Stimulated activated CD4-positive, alpha-beta T cell treated with anti-CD3 and anti-CD28 coated beads, Interleukin-1b, Interleukin-23, amount 100 ng/mL, for 48 hours (primary cell): ENCODE measurements at regions not wholly inside any gene's neighbourhood (a gene's known extent, or its start where the extent isn't known, plus 50 kb on each side); places are given as distances from the start of the nearest gene placed in this dataset.
"Not testable (repeated sequence)": the region's sequence is repeated elsewhere in the genome, so short reads cannot be mapped to it uniquely, and the experiment has no call there.

ENCODE experiments used
- DNase-seq: peaks from one replicate; pipeline ENCODE4 v3.0.0-alpha.2; 2020

DNA sequence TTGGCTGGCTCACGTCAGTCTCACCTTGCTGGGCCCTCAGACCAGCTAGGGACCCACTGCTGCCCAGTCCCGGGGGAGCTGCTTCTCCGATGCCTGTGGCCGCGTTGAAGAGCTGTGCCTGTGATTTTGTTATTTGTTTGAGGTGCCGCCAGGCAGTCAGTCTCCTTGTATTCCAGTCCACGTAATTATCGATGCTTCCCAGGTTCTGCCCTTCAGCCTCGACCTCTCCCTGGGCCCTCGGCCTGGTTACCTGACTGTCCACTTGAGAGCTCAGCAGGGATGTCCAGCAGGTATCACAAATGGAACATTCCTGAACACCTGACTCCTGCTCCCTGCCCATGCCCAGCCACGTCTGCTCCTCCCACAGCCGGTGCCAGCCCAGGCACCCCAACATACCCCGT is 195.9 kb upstream of the HS6ST1 start:
- no peak for DNase-seq

- DNase-seq = no peak
These were observed 198.3 kb upstream of the HS6ST1 start for GRCh38 chr2:128516938-128517337.

DNA sequence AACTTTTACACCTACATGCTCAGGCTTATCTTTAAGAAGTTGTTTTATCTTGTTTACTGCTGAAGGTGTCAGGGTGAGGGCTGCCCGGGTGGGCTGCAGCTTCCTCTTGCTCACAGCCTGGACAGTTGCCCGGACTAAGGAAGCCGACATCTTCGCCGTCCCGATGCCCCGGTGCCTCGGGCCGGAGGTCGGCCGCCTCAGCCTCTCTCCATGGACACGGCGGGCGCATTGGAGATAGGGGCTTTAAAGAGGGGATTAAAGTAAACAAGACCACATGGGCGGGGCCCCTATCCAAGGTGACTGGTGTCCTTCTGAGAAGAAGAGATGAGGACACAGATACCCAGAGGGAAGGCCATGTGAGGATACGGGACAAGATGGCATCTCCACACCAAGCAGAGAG is 200.4 kb upstream of the HS6ST1 start:
- not testable (repeated sequence) for DNase-seq

- no peak for DNase-seq
These were observed 201.0 kb upstream of the HS6ST1 start for GRCh38 chr2:128519517-128520215.

DNA sequence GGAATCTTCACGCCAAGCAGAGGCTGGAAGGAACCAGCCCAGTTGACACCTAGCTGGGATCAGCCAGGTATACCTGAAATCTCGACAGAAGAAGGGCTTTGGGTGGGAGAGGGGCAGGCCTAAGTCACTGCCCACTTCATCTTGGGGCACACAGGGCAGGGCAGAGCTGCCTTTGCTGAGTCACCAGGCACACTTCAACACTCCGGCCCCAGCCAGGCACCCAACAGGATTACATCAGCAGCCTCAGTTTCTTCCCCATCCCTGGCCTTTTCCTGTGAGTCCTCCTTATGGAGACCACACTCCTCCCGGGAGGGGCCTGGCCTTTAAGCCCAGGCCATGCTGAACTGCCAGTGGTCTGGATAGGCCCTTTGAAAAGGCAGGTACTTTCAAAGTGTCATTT is 201.7 kb upstream of the HS6ST1 start:
- no peak for DNase-seq

GRCh38 chr2:128520791-128521190 is 202.1 kb upstream of the HS6ST1 start:
- peak; percentile 76 for DNase-seq

- no peak for DNase-seq
These were observed 202.8 kb upstream of the HS6ST1 start for GRCh38 chr2:128521482-128521881.

DNA sequence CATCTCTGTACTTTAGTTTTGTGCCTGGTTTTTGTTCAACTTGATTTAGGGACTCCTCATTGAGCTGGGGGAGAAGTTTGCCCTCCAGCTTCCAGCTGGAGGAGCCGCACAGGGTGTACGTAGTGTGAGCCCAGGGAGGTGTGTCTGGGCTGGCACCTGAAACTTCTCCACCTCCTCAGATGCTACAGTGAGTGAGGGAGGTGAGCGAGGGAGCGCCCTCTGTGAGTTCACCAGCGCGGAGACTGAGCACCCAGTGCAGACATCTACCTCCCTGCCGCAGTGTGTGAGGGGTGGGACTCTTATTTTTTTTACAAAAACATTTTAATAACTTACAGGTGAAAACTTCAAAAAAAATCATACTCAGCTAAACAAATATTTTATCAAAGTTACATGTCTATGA is 204.2 kb upstream of the HS6ST1 start:
- no peak for DNase-seq

DNA sequence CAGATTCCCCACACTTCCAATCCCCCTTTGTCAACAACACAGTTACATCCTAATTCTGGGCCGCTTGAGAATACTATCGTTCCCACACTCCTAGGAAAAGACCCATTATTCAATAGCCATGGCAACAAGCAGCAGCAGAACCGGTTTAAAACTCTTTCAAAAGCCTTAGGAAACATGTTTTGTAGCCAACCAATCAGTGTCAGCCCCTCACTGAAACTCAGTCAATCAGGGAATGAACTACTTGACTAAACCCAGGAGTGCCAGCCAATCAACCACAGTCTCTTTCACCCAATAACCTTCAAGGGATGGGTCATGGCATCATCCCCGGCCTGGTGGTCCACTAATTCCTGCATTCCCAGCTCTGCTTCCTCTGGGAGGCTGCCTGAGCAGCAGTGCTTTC is 204.8 kb upstream of the HS6ST1 start:
- no peak for DNase-seq

DNA sequence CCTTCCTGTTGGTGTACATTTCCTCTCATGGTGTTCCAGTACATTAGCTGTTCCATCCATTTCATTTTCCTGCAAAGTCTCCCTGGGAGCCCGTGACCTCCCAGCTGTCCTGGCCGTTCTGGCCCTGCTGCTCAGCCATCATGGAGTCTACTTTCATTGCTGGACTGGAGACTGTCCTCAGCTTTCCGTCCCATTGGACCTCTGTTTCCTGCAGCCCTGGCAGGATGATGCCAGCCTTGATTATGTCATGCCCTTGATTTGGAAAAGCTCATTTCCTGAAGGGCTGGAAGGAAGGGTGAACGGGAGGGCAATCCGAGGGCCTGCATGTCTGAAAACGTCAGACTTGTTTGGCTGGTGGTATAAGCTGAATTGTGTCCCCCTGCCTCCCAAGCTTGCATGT is 205.5 kb upstream of the HS6ST1 start:
- DNase-seq = no peak

GRCh38 chr2:128525653-128526052 is 207.0 kb upstream of the HS6ST1 start:
- no peak for DNase-seq

DNA sequence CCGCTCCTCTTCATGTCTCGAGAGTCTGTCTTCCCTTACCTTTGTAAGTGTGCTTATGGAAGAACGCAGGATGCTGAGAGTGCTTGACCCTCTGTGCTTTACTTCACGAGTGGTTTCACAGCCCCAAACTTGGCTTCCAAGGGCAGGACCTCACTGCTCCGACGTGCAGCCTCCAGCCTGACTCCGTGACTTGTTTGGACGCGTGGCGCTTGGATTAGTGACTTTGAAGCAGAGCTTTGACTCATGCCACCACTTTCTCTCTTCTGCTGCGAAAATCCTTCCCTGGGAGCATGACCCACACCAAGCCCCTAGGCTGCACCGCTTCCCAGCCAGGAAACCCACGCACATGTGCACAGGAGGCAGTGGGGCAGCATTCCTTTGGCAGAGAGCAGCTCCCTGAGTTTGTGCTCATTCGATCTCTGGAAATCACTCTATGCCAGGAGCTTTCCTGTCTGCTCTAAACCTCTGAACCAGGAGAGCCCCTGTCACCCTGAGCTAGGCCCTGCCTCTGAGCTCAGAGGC is 207.8 kb upstream of the HS6ST1 start:
- DNase-seq = no peak

DNA sequence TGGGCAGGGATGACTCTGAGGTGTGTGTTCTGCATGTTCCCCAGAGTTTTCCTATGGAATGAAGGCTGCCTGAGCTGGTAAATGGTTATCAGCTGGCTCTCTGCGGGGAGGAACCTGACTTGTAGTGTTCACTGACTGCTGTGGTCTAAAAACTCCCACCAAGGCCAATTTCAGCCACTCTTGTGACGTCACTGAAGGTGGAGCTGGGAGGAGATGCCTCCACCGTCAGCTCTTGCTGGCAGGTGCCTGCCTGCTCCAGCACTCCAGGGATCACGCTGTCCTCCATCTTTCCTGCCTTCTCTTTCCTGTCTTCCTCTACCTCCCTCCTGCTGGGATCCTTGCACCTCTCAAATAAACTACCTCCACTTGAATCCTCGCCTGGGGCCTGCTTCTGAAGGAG is 209.5 kb upstream of the HS6ST1 start:
- DNase-seq = no peak

DNA sequence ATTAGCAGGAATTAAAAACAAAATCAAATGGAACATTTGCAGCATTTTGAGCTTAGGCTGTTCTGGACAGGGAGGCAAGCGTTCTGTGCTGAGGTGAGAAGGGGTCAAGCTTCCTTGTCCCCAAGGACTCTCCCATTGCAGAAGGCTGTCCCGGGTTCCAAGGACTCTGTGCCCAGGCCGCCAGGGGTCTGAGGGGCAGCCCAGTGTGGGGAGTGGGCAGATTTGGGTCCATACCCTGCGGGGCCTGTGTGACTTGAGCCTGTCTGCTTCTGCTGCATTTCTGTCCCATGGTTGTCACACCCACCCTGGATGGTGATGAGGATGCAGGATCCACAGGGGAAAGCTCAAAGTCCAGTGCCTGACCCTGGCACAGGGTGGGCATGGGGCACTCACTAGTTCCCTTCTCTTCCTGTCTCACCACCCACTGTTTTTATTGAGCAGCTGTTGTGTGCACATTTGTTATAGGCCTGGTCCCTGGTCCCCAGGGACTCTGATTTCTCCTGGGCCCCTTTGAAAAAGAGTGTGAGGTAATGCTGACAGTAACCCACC is 211.4 kb upstream of the HS6ST1 start:
- DNase-seq = no peak

- DNase-seq = no peak
These were observed 213.2 kb upstream of the HS6ST1 start for GRCh38 chr2:128531856-128532255.

DNA sequence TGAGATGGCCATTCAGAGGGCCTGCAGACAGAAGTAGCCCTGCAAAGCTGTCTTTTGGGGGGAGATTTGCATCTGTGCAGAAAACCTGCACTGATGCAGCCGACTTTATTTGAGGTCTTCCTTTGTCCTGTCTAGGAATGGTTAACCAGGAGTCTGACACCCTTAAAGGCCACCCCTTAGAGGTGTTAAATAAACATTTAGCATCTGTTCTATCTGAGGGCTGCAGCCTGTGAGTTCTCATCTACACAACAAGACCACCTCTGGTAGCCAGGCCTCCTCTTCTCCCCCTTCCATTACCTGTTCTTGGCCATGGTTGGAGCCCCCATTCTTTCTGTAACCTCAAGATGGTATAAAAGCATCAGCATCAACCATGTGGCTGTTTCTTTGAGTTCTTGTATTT is 214.4 kb upstream of the HS6ST1 start:
- DNase-seq = no peak

DNA sequence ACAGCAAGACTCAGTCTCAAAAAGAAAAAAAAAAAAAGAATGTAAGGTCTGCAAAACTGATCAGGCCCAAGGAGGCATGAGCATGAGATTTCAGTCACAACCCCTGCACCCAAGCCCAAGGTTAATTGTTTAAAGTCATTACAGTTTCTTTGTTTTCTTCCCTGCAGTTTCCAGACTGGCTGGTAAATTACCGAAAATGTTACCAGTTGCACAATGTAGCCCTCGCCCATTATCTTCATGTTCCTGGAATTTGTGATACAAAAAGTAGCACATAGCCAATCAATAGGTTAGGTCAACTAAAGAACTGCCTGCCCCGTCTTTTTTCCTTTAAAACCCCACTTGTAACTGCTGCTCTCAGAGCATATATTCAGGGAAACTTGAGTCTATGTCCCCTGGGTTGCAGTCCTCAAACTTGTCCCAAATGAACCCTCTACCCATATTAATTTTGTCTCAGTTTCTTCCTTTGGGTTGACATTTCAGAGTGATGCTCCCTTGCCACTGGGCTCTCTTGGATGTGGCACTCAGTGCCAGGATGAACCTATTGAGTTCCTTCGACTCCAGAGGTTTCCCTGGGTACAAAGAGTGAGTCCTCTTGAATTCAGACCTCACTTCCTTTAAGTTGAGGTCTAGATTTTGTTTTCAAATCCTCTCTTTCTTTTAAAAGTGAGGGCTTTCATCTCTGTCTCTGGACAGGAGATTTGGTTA is 216.2 kb upstream of the HS6ST1 start:
- DNase-seq = no peak

- no peak for DNase-seq
These were observed 217.3 kb upstream of the HS6ST1 start for GRCh38 chr2:128535953-128536352.

DNA sequence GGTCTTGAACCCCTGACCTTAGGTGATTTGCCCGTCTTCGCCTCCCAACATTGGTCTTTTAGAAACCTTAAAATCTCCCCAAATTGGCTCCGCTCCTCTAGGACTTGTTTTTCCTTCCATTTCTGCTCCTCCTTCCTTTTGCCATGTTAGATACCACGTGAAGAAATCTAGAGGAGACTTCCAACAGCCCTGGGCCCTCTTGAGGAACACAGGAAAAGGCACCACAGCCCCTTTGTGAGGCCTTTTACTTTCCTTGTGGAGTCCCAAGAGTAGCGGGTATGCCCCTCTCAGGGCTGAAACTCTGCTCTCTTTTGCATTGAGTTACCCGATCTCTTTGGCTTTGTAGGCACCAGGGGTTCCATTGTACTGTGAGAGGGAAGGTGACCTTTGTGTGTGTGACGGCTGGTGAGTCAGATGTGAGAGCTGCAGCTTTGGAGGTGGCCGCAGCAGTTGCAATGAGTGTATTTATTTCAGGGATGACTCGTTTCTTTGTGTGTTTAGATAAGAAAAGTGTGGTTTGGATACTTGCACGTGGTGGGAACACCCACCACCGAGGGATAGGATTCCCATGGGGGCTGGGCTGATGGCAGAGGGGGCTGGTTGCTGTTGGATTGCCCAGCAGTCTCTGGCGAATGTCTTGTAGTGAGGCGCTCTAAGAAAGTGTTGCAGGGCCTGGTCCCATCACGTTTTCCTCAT is 218.4 kb upstream of the HS6ST1 start:
- peak; percentile 49 for DNase-seq

DNA sequence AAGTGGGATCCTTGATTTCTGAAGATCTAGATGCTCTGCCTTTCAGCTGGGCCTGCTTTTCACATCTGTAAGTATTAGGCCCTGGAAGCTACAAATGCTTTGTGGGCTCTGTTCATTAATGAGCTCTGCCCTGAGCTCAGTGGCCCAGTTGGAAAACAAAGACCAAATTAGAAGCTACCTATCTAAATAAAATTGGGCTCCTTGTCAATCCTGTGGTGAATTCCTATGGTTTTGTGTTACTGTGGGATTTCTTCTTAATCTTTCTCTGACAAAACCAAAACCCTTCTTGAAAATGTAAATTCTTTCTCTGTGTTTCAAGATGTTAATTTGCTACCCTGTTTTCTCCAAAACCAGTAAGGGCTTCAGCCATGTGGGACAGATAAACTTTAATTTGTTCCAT is 219.0 kb upstream of the HS6ST1 start:
- no peak for DNase-seq

GRCh38 chr2:128538396-128538795 is 219.7 kb upstream of the HS6ST1 start:
- DNase-seq = no peak

DNA sequence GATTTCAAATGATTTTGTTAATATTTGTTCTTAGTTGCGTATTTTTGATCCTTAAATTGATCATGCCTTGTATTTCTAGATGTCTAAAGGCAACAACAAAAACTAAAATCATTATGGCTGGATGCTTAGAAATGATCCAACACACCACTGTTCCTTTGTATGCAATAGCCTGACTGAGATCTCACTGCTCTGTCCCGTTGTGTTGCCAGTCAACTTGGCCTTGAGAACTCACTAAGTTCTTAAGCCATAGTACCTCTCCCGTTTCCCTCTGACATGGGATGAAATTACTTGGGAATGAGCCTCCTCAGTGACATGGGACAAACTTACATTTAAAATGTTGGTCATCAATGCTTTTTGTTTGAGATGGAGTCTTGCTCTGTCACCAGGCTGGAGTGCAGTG is 222.0 kb upstream of the HS6ST1 start:
- DNase-seq = no peak

- DNase-seq = no peak
These were observed 222.8 kb upstream of the HS6ST1 start for GRCh38 chr2:128541448-128541847.

DNA sequence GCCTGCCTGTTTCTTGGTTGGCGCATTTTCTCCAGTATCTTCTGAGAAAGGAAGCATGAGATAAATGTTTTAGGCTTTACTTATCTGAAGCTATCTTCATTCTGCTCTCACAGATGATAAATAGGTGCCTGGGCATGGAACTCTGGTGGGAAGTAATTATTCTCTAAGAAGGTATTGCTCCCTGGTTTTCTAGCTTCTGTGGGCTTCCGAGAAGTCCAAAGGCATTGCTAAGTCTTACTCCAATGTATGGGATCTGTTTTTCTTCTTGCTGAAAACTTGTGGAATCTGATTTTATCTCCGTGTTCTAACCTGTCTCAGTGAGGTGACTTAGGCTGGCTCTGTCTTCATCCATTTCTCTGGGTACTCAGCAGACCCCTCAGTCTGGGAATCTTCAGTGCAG is 224.4 kb upstream of the HS6ST1 start:
- DNase-seq = no peak
